ENCODE measurements at regions not wholly inside any gene's neighbourhood (a gene's known extent, or its start where the extent isn't known, plus 50 kb on each side); places are given as distances from the start of the nearest gene placed in this dataset.

- DNase-seq, result no peak
Observed at GRCh38 chr19:31956771-31957392, 388.5 kb upstream of the ZNF507 start.

GRCh38 chr19:31957711-31958110 lies 387.7 kb upstream of the ZNF507 start:
- no peak for DNase-seq

GRCh38 chr19:31959527-31960018 lies 385.8 kb upstream of the ZNF507 start:
- DNase-seq, result no peak

- no peak for DNase-seq
Observed at GRCh38 chr19:31960474-31960873, 384.9 kb upstream of the ZNF507 start.

- no peak for DNase-seq
Observed at GRCh38 chr19:31961191-31961590, 384.2 kb upstream of the ZNF507 start.

GRCh38 chr19:31961667-31962066 lies 383.7 kb upstream of the ZNF507 start:
- DNase-seq, result no peak

GRCh38 chr19:31962561-31962996 lies 382.8 kb upstream of the ZNF507 start:
- DNase-seq, result no peak

GRCh38 chr19:31963746-31964145 lies 381.7 kb upstream of the ZNF507 start:
- no peak for DNase-seq

GRCh38 chr19:31969016-31969415 lies 376.4 kb upstream of the ZNF507 start:
- DNase-seq, result no peak

- DNase-seq, result no peak
Observed at GRCh38 chr19:31970027-31970461, 375.4 kb upstream of the ZNF507 start.

GRCh38 chr19:31974290-31974689 lies 371.1 kb upstream of the ZNF507 start:
- DNase-seq, result no peak

GRCh38 chr19:31974941-31975340 lies 370.5 kb upstream of the ZNF507 start:
- DNase-seq, result no peak

GRCh38 chr19:31975461-31975860 lies 369.9 kb upstream of the ZNF507 start:
- no peak for DNase-seq

- DNase-seq, result no peak
Observed at GRCh38 chr19:31976775-31977536, 368.5 kb upstream of the ZNF507 start.

- DNase-seq, result no peak
Observed at GRCh38 chr19:31979362-31979761, 366.0 kb upstream of the ZNF507 start.

GRCh38 chr19:31979949-31980670 lies 365.3 kb upstream of the ZNF507 start:
- DNase-seq, result no peak

- no peak for DNase-seq
Observed at GRCh38 chr19:31980796-31981195, 364.6 kb upstream of the ZNF507 start.

- no peak for DNase-seq
Observed at GRCh38 chr19:31981545-31981944, 363.9 kb upstream of the ZNF507 start.

GRCh38 chr19:31983647-31984046 lies 361.8 kb upstream of the ZNF507 start:
- DNase-seq, result no peak

- DNase-seq, result no peak
Observed at GRCh38 chr19:31985001-31985605, 360.3 kb upstream of the ZNF507 start.

GRCh38 chr19:31986951-31987350 lies 358.5 kb upstream of the ZNF507 start:
- DNase-seq, result no peak

- DNase-seq, result no peak
Observed at GRCh38 chr19:31988256-31988655, 357.2 kb upstream of the ZNF507 start.

GRCh38 chr19:31991984-31992655 lies 353.3 kb upstream of the ZNF507 start:
- DNase-seq, result no peak

All from NCI-H1417 (cell line).